NCI-H146 treated with DMSO at 0.1 percent for 48 hours (cell line): ENCODE measurements at regions not wholly inside any gene's neighbourhood (a gene's known extent, or its start where the extent isn't known, plus 50 kb on each side); places are given as distances from the start of the nearest gene placed in this dataset.

Source experiments
- DNase-seq: peaks from one replicate; lab custom pipeline; 2025; ENCODE audit not compliant: unreplicated experiment; lab: John Stamatoyannopoulos, UW

DNA sequence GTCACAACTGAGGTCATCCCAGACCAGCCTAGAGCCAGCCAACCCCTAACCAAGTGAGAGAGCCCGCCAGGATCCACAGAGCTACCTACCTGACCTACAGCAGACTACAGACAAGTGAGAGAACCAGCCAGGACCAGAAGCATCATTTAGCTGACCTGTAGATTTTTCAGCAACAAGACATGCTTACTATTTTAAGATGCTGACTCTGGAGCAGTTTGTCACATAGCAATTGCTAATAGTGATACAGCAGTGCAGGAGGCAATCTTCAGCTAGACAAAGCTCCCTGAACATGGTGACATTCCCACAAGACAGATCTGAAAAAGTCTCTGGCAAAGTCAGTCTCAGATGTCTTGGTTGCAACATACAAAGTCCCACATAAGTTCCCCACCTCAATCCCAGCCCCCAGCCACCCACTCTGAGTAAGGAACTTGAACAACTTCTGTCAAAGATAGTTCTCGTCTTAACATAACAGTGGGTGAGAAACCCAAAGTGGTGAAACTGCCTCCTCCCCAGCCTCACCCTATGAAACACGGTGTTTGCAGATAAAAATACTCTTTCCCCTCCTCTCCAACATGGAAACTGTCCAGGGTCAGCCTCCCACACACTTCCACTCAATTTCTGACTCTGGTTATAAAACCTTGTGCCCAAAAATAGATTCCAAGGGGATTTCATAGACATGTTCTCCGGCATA, 120.3 kb upstream of the SLC6A11 start:
- DNase-seq: no peak

DNA sequence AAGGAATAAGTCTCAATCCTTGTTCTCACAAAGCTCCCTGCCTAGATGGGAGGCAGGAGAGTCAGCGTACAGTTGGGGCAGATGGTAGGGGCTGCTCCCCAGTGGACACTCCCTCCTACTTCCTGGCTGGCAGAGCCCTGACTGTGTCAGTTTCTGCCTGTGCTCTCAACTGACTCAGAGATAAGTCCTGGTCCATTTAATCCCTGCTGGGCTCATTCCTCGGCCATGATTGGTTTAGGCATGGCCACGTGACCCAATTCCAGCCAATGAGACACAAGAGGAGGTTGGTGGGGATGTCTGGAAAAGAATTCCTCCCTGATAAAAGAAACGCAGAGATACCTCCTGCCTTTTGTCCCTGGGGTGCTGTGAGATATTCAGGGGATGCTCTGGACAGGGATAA, 118.1 kb upstream of the SLC6A11 start:
- no peak for DNase-seq

GRCh38 chr3:10700821-10701220, 115.2 kb upstream of the SLC6A11 start:
- DNase-seq: no peak

DNA sequence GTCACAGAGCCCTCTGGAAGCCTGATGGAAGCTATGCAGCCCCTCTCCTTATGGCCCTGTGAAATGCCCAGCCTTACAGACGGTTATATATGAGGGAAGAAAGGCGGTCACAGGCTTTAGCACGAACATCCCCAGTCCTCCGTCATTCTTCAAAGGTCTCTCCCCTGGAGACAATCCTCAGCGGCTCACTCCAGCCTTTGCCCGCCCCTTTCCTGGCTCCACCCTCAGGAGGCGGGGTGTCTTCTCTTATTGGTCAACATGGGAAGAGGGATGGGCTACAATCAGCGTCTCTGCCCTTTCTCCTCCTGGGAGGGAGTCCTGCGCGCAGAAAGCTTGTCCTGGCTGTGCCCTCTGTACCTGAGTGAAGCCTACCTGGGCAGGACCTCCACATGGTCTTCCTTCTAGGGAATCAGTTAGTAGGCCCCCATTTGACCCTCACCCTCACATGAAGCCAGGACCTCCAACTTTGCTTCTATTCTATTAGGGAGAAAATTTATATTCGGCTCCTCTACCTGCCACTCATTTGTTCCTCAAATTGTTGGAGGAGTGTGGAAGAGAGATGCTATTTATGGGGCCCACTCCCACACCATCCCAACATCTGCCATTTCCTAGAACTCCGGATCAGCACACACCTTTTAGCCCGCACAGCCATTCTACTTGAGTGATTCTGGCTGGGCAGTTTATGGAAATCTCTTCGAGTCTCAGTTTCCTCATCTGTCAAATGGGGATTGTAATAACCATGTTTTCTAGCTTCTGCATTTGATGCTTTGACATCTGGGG, 112.9 kb upstream of the SLC6A11 start:
- DNase-seq: no peak

- DNase-seq: no peak
Measured at GRCh38 chr3:10703875-10704274, 112.2 kb upstream of the SLC6A11 start.

DNA sequence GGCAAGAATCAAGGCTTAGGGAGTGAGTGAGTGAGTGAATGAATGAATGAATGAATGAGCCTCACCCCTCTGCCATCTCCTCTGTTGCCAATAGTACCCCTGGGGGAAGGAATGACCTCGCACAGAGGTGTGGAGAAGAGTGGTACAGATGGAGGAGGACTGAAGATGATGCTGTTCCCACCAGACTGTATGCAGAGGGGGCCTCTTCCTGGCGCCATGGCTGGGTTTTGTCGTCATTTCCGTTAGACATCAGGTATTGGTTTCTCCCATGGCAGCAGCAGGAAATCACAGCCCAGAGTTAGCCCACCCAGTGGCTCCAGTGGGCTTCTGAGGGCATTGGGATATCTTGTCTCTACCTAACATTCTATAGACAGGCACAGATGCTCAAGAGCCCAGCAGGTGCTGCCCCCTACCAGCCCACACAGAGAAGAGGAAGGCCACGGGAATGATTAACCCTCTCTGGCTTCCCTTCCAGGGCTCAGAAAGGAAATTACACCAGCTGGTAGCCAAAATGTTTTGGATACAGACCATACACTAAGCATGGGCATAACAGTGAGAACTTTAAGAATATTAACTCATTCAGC, 109.8 kb upstream of the SLC6A11 start:
- DNase-seq: no peak

- DNase-seq: no peak
Measured at GRCh38 chr3:10706740-10707399, 109.2 kb upstream of the SLC6A11 start.

DNA sequence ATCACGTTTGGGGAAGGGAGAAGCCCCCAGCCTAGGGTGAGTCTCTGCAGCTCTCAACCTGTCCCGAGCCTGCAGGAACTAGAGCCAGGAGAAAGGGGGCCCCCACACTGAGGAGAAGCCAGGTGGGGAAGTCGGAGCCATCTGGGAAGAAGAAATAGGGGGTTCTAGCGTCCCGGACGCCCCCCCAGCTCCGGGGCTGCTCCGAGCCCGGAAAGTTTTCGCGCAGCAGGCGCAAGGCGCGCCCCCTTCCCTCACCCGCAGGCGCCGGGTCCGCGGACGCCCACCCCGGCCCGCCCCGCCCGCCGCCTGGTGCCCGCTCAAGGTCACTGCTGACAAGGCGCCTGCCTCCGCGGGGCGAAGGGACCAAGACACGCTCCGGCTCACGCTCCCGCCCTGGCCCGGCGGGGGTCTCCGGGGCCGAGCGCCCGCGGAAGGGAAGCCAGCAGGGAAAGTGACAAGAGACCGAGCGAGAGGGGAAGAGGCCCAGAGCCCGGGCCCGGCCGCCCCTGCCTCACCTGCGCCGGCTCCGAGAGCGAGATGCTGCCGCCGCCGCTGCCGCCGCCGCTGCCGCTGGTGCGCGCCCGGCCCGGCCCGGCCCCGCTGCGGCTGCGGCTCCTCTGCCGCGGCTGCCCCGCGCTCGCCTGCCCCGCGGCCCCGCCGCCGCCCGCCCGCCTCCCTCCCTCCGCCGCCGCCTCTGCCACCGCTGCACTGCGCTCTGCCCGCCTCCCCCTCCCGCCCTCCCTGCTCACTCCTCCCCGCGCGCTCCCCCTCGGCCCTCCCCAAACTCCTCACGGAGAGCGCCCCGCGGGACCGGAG, 108.4 kb upstream of the SLC6A11 start:
- DNase-seq: no peak

GRCh38 chr3:10708216-10708893, 107.7 kb upstream of the SLC6A11 start:
- no peak for DNase-seq

- no peak for DNase-seq
Measured at GRCh38 chr3:10709110-10709781, 106.8 kb upstream of the SLC6A11 start.

- no peak for DNase-seq
Measured at GRCh38 chr3:10712121-10712520, 103.9 kb upstream of the SLC6A11 start.

- no peak for DNase-seq
Measured at GRCh38 chr3:10713656-10714055, 102.4 kb upstream of the SLC6A11 start.

DNA sequence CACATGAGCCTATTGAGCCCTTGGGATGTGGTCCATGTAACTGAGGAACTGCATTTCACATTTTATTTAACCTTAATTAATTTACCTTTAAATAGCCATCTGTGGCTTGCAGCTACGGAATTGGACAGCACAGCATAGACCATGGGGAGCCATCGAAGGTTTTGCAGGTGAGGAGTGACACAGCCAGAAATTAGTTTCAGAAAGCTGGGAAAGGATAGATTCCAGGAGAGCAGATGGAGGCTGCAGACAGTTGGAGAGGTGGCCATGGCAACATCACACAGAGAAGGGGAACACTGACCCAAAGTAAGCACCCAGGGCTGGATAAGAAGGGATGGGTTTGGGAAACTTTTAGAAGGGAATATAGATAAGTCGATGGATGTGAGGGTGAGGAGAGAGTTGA, 100.1 kb upstream of the SLC6A11 start:
- DNase-seq: no peak

DNA sequence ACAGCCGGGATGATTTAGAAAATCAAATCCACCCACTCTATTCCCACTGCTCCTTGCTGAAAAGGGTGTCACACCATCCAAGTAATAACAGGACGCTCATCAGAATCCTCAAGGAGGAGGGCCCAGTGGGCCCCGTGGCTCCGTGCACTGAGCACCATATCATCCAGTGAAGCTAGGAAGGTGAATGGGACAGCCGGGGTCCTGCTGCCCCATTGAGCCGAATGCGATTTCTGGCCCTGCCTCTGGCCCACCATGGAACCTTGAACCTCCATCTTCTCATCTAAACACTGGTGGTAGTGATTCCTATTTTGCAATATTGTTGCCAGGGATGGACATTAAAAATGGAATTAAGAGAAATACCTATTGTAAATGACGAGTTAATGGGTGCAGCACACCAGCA, 99.1 kb upstream of the SLC6A11 start:
- DNase-seq: no peak

DNA sequence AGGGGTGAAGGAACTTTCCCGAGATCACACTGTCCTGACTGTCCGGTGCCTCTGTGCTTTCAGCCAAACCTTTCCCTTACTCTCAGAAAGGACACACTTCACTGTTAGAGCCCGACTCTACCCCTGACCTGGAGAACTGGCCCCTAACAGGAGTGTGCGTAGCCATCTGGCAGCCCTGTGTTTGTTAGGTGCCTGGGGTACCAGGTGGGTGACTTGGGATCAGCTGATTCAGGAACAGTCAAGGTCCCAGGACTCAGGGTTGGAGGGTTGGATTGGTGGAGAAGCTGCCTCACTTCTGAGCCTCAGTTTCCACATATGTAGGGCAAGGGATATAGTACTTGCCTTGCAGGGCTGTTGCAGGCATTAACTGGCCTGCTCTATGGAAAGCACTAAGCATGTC, 98.3 kb upstream of the SLC6A11 start:
- DNase-seq: no peak

GRCh38 chr3:10721101-10721500, 94.9 kb upstream of the SLC6A11 start:
- no peak for DNase-seq

DNA sequence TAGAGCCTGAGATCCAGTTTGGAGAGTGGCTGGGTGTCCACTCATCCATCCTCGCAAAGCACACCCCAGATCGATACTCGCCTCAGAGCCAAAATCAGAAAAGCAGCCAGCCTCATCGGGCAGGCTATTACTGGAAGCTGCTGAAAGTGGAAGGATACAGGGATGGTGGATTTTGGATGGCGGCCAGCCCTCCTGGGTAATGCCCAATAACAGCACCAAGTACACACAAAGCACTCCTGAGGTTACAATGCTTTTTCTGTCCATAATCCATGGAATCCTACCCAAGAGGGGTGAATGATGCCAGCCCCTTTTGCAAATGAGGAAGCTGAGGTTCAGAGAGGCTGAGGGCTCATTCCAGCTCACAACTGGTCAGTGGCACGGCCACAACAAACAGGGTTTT, 93.1 kb upstream of the SLC6A11 start:
- DNase-seq: no peak

DNA sequence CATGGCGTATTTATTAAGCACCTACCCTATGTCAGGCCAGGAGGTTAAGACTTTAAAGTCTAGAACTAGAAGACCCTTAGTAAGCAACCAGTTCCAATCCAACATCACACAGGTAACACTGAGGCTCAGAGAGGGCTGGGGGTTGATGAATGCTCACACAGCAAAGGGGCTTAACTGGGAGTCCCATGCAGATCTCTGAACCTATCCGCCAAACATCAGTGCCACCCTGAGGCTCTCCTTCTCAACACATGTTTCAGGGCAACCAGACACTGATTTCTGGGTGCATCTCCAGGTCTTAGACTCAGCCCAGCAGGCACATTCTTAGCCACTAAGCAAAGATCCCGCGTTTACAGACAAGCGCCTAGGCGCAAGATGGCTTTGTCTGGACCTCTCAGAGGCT, 92.0 kb upstream of the SLC6A11 start:
- DNase-seq: no peak

DNA sequence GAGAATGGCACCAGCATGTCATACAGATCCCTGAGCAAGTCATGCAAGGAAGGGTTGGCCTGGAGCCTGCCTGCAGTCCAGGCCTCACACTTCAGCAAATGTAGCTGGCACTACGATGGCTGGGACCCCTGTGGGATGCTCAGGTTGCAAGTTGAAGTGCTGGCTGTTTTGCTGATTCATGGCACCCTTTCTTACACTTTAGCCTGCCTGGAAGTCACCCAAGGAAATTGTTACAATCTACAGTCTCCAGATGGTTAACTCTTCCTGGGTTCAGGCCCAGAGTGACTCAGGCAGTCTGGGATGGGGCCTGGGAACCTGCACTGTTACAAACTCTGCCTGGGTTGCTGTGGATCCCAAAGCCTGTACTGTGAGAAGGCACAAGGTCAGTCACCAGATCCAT, 91.0 kb upstream of the SLC6A11 start:
- no peak for DNase-seq

GRCh38 chr3:10725846-10726245, 90.2 kb upstream of the SLC6A11 start:
- no peak for DNase-seq
